ACC112 (cell line): ENCODE measurements at regions not wholly inside any gene's neighbourhood (a gene's known extent, or its start where the extent isn't known, plus 50 kb on each side); places are given as distances from the start of the nearest gene placed in this dataset.

Experiments
- H2AFZ ChIP-seq: fragments of 200-600 bp; sonication (generic); one replicate; pipeline ENCODE4 v1.6.0; 2017; ENCODE audit warnings: antibody characterized with exemption, low read length; ENCODE audit not compliant: unreplicated experiment
- H3K27ac ChIP-seq: fragments of 200-600 bp; sonication (generic); 2 replicates; pipeline ENCODE4 v1.5.1; 2014; ENCODE audit warnings: low read depth, mild to moderate bottlenecking, antibody characterized with exemption, low read length, moderate library complexity
- H3K27me3 ChIP-seq: fragments of 200-600 bp; sonication (generic); 2 replicates; pipeline ENCODE4 v1.6.1; 2014; ENCODE audit warnings: mild to moderate bottlenecking, antibody characterized with exemption, low read length, moderate library complexity, mixed read lengths; ENCODE audit not compliant: insufficient read depth
- H3K36me3 ChIP-seq: fragments of 200-600 bp; sonication (generic); 2 replicates; pipeline ENCODE4 v1.6.1; 2016; ENCODE audit warnings: mild to moderate bottlenecking, antibody characterized with exemption, low read length, moderate library complexity, mixed read lengths; ENCODE audit not compliant: insufficient read depth
- H3K4me1 ChIP-seq: fragments of 200-600 bp; sonication (generic); one replicate; pipeline ENCODE4 v1.6.1; 2016; ENCODE audit warnings: low read length, mixed read lengths; ENCODE audit not compliant: insufficient read depth, unreplicated experiment, control insufficient read depth
- H3K4me3 ChIP-seq: fragments of 200-600 bp; sonication (generic); 2 replicates; pipeline ENCODE4 v1.5.1; 2014; ENCODE audit warnings: mild to moderate bottlenecking, low read depth, low read length
- H3K79me2 ChIP-seq: fragments of 200-600 bp; sonication (generic); one replicate; pipeline ENCODE4 v1.6.0; 2016; ENCODE audit warnings: low read length; ENCODE audit not compliant: control insufficient read depth, unreplicated experiment, insufficient read depth

DNA sequence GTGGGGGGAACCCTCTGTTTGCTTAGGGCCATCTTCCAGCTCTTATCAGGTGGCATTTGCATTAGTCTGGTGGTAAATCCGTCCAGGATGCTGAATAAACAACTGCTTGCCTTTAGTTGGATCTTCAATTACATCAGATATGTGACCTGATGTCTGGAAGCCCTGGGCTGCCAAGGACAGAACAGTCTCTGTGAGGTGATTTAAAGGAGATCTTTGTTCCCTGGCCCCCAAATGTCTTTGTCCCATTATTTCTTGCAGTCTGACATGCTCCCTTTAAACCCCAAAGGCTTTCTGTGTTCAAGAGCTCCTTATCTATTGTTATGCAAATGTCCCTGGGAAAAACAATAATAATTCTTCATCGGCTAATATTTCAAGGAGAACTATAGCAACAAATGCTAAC, 84.6 kb upstream of the SPTLC3 start:
- Histone ChIP-seq H3K27me3 (peaks cover 31% of the 10 kb centered on the region), H3K4me3 (no peak overlapping the region), H3K4me1 (peaks cover 22% of the 10 kb centered on the region), H3K36me3 (no peaks in the 10 kb centered on the region), H3K79me2 (no peaks in the 10 kb centered on the region), H2AFZ (no peak overlapping the region), H3K27ac (no peak overlapping the region)

DNA sequence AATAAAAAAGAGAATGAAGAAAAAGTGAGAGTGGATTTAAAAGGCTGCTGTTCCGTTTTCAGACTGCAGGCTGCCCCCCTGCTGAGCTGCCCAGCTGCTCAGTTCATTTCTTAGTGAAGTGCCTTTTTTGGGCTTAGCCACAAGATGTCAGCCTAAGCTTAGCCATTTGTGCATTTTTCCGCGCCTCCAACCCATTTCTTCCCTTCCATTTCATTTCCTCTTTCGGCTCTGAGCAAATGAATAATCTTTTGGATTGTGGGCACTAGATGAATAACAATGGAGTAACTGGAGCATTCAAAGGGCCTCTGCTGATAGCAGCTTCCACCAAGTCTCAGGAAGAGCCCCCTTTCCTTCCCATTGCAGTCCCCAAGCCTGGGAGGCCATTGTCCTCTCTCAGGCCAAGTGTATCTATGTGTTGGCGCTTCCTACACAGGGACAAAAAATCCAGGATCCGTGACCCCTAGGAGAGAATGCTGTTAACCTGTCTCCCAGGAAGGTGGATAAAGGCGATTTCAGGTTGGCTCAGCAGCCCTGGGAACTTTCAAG, 83.5 kb upstream of the SPTLC3 start:
- Histone ChIP-seq H3K27ac (no peak overlapping the region), H3K4me1 (peaks cover 32% of the 10 kb centered on the region), H2AFZ (peak overlapping the region; percentile 96), H3K36me3 (no peaks in the 10 kb centered on the region), H3K79me2 (no peaks in the 10 kb centered on the region), H3K4me3 (no peak overlapping the region), H3K27me3 (peaks cover 22% of the 10 kb centered on the region)

DNA sequence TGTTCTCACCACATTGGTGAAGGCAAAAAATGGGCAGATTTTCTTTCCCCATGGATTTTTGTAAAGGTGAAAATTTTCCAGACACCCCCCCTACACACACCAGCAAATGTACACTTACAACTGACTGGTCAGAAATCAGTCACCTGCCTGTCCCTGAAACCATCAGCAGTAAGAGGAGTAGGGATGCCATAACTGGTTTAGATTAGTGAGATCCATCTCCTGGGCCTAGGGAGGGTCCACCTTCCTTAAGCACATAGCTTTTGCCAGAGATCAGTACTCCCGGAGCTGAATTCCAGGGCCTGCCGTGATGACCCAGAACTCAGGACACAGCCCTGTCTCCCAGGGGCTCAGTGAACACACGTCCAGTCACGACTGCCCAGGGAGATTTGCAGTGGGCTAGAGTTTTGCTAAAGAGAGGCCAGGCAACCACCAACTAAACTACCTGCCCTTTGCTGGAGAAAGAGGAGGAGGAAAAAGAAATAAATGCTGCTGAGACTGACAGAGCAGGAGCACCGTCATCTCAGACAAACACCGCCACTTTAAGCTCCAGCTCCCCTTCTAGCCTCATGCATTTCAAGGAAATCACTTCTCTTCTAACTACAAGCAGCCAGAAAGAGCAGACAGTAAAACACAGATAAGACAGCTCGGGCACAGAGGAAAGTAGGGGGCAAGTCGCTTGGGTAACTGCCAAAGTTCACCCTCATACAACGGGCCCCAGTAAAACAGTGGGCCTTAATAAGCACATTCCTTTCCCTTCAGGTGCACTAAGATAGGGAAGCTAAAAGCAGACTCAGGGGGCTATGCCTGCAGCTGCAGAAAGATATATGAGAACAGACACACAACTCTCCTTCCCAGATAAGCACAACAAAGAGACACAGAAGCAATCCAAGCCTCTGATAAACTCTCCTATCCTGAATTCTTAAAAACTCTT, 82.6 kb upstream of the SPTLC3 start:
- Histone ChIP-seq H3K36me3 (no peaks in the 10 kb centered on the region), H2AFZ (no peak overlapping the region), H3K4me1 (peaks cover 32% of the 10 kb centered on the region), H3K27ac (no peak overlapping the region), H3K27me3 (peaks cover 15% of the 10 kb centered on the region), H3K4me3 (no peak overlapping the region), H3K79me2 (no peaks in the 10 kb centered on the region)

DNA sequence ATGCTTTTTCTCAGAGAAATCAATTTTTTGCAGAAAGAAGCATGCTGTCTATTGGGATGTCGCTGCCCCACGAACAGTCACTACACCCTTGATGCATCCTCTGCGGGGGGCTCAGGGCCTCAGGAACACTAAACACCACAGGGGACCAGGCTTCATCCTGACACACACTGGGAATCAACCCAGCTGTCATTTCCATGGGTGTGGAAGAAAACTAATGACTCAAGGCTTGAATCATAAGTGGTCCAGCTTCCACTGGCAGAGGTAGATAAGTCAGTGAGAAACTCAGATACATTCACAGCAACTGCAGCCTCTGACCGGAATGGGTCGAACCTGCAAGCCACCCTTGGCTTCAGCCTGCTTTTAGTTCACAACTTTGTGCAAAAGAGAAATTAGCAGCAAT, 81.3 kb upstream of the SPTLC3 start:
- Histone ChIP-seq H3K36me3 (no peaks in the 10 kb centered on the region), H3K27ac (no peak overlapping the region), H2AFZ (no peak overlapping the region), H3K4me3 (no peak overlapping the region), H3K79me2 (no peaks in the 10 kb centered on the region), H3K4me1 (peaks cover 32% of the 10 kb centered on the region), H3K27me3 (peaks cover 5% of the 10 kb centered on the region; the same call in 1 of the 2 replicates)

DNA sequence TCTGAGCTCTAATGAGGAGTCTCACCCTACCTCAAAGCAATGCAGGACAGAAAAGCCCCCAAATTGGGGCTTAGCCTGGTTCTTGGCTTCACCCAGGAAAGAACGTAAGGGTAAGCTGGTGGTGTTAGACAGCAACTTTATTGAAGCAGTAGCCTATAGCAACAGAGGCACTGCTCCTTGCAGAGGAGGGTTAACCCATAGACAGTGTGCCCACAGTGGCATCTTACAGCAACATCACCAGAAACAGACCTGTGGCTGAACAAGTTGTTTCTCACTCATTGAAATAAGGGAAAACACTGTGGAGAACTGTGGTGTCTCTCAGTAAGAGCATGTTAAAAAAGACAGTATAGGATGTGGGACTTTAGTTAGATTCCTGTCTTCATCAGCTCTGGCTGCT, 80.4 kb upstream of the SPTLC3 start:
- Histone ChIP-seq H3K4me1 (peaks cover 32% of the 10 kb centered on the region), H3K27me3 (peaks cover 5% of the 10 kb centered on the region; the same call in 1 of the 2 replicates), H3K4me3 (no peak overlapping the region), H3K36me3 (no peaks in the 10 kb centered on the region), H3K27ac (no peak overlapping the region), H3K79me2 (no peaks in the 10 kb centered on the region), H2AFZ (no peak overlapping the region)

DNA sequence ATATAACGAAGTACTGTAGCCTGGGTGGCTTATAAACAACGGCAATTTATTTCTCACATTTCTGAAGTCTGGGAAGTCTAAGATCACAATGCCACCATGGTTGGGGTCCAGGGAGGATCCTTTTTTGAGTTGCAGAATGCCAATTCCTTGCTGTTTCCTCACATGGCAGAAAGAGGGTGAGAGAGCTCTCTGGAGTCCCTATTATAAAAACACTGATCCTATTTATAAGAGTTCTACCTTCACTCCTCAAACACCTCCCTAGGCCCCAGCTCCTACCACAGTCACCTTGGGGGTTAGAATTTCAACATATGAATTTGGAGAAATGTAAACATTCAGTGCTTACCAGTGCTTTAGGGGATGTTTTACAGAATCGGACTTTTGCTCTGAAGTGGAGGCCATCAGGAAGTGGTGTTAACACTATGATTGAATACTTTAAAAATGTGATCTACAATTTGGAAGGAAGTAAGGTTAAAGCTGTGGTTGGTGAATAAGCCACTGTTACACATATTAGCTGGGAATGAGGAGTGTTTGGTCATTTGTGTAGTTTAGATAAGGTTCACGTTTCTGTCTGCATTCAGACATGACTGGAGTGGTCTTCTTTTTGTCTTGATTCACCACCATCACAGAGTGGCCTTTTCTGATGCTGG, 79.9 kb upstream of the SPTLC3 start:
- H2AFZ ChIP-seq, result peak overlapping the region; percentile 59
- peaks cover 32% of the 10 kb centered on the region for H3K4me1 ChIP-seq
- no peaks in the 10 kb centered on the region for H3K79me2 ChIP-seq

DNA sequence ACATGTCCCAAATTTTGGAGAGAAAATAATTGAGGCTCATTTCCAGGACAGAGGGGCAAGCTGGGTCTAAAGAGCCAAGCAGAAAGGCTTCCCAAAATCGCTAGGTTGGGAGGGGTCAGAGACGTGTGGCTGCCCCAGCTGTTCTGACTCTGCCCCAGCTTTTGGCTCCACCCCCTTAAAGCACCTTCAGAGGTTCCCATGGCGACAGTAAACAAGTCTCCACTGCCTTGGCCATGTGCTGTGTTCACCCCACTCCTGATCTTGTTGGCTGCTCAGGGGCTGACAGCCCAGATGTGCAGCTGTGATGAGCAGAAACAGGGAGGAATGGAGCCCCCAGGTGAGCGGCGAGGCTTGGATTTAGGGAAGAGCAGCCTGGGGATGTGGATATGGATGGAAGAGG, 72.8 kb upstream of the SPTLC3 start:
- H3K79me2 ChIP-seq, result no peaks in the 10 kb centered on the region

More for the DNA sequence above, 79.9 kb upstream of the SPTLC3 start:
- no peaks in the 10 kb centered on the region for H3K36me3 ChIP-seq
- 0 out of 2 replicates have a peak overlapping the region, but pooled peaks have one; percentile 15 for H3K4me3 ChIP-seq
- peaks cover 5% of the 10 kb centered on the region; the same call in 1 of the 2 replicates for H3K27me3 ChIP-seq
- H3K27ac ChIP-seq, result peak overlapping the region; percentile 67

DNA sequence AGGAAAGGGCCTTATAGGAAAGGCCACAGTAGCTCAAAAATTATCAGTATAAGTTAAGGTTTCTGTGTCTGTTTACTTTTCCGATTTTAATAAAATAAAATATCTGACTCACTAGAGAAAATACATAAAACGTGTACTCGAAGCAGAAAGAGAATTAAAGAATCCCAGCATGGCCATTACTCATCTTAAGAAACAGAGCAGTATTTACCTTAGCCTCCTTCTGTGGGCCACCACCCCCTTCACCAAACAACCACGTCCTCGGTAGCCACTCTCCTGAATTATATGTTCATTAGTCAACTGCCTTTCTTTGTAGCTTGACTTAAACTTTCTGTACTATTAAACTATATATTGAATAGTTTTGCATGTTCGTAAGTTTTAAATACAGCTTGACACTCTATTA, 72.2 kb upstream of the SPTLC3 start:
- H3K27me3 ChIP-seq, result no peaks in the 10 kb centered on the region
- no peaks in the 10 kb centered on the region for H3K36me3 ChIP-seq
- H2AFZ ChIP-seq, result peak overlapping the region; percentile 43
- no peaks in the 10 kb centered on the region for H3K79me2 ChIP-seq
- H3K4me1 ChIP-seq, result no peaks in the 10 kb centered on the region
- H3K27ac ChIP-seq, result no peak overlapping the region
- no peak overlapping the region for H3K4me3 ChIP-seq

More for the DNA sequence above, 72.8 kb upstream of the SPTLC3 start:
- Histone ChIP-seq H3K4me3 (no peak overlapping the region), H3K36me3 (no peaks in the 10 kb centered on the region), H3K27ac (no peak overlapping the region), H3K4me1 (no peaks in the 10 kb centered on the region), H2AFZ (no peak overlapping the region), H3K27me3 (no peaks in the 10 kb centered on the region)

DNA sequence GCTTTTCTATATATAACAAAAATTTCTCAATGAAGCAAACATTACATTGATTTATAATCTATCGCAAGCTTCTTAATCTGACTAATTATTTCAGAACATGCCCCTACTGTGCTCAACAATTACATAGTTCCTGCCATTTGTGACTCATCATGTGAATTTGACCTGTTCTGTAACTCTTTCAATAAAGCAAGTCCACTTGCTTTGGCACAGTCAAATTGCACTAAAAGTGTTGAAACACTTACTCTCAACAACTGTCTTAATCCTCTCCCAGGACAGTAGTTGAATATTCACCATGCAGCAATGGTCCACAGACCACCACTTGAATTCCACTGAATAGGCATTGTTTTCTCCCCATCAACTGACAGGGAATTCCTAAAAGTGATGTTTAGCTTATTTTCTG, 67.7 kb upstream of the SPTLC3 start:
- Histone ChIP-seq H2AFZ (no peak overlapping the region), H3K4me1 (no peaks in the 10 kb centered on the region), H3K27ac (no peak overlapping the region), H3K4me3 (no peak overlapping the region), H3K79me2 (no peaks in the 10 kb centered on the region), H3K27me3 (no peaks in the 10 kb centered on the region), H3K36me3 (no peaks in the 10 kb centered on the region)

DNA sequence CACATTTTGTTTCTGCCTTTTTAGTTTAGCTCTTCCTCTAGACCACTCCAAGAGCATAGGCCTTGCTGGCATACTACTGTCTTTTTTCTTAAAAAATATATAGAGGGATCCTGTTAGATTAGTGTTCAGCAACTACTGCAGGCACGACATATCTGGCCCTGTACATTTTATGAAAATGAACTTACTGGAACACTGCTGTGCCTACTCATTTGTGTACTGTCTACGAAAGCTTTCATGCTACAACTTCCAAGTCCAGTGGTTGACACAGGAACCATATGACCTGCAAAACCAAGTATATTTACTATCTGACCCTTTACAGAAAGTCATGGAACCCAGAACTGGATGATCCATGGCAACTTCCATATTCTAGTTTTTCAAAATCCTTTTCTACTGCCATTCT, 66.6 kb upstream of the SPTLC3 start:
- H3K4me3 ChIP-seq, result no peak overlapping the region
- H3K27ac ChIP-seq, result no peak overlapping the region
- H3K79me2 ChIP-seq, result no peaks in the 10 kb centered on the region
- no peaks in the 10 kb centered on the region for H3K27me3 ChIP-seq
- H3K36me3 ChIP-seq, result no peaks in the 10 kb centered on the region
- H2AFZ ChIP-seq, result no peak overlapping the region
- no peaks in the 10 kb centered on the region for H3K4me1 ChIP-seq
